Thyroid gland (tissue), 4 donors: ENCODE measurements at regions not wholly inside any gene's neighbourhood (a gene's known extent, or its start where the extent isn't known, plus 50 kb on each side); places are given as distances from the start of the nearest gene placed in this dataset.
A peak's percentile ranks its signal among the peaks of the same experiment; 100 is the strongest.
"Not testable (repeated sequence)": the region's sequence is repeated elsewhere in the genome, so short reads cannot be mapped to it uniquely, and the experiment has no call there.

Experiments used
- DNase-seq, 2 donors: peaks; one replicate each; pipeline ENCODE4 v3.0.0-alpha.2; 2019
- H3K27ac ChIP-seq, 3 donors: fragments of 200-600 bp; sonication (generic); 1 replicate in 2 of 3; 2 replicates in 1 of 3; pipeline ENCODE4 v1.5.1; 2016 to 2019; ENCODE audit warnings: mild to moderate bottlenecking in 1 of 3, moderate library complexity in 1 of 3
- H3K27me3 ChIP-seq: fragments of 200-600 bp; sonication (generic); one replicate; pipeline ENCODE4 v1.5.1; 2019
- H3K36me3 ChIP-seq, 2 donors: fragments of 200-600 bp; sonication (generic); one replicate each; pipeline ENCODE4 v1.5.1; 2016 to 2019
- H3K4me1 ChIP-seq, 2 donors: fragments of 200-600 bp; sonication (generic); one replicate each; pipeline ENCODE4 v1.5.1; 2017 to 2019
- H3K4me3 ChIP-seq, 3 donors: fragments of 200-600 bp; sonication (generic); replicated peaks in 1 of 3; 1 replicate in 2 of 3; 2 replicates in 1 of 3; pipeline ENCODE4 v1.5.1; 2016; ENCODE audit warnings: mild to moderate bottlenecking in 1 of 3
- H3K9me3 ChIP-seq: fragments of 200-600 bp; sonication (generic); one replicate; pipeline ENCODE4 v1.5.1; 2017
- CTCF ChIP-seq, 6 experiments: fragments of 200-600 bp in 3 of 6; fragments of 450-650 bp in 3 of 6; sonication (generic) in 3 of 6; IDR thresholded peaks; one replicate each; pipeline ENCODE4 v1.5.1; 2016 to 2019; ENCODE audit warnings: antibody characterized with exemption in 6 of 6, mild to moderate bottlenecking in 2 of 6, inconsistent platforms in 1 of 6, moderate library complexity in 1 of 6
- POLR2A ChIP-seq, 2 donors: fragments of 450-650 bp; IDR thresholded peaks; one replicate each; pipeline ENCODE4 v1.6.1; 2017; ENCODE audit warnings: antibody characterized with exemption in 2 of 2, mild to moderate bottlenecking in 2 of 2, moderate library complexity in 1 of 2
- WGBS, 2 donors: methylation state at CpG; one replicate each; pipeline ENCODE4 v1.1.5; 2017; 5-methylcytosine and 5-hydroxymethylcytosine counted together
- intact Hi-C: fragments of 100-400 bp; cut with DNase I; formaldehyde crosslinking; loops from one replicate; pipeline ENCODE4 v1.15.1; 2023

GRCh38 chr20:25853718-25854388 is 157.2 kb upstream of the ZNF337 start:
- H3K4me1 ChIP-seq, H3K9me3 ChIP-seq, H3K36me3 ChIP-seq, H3K27me3 ChIP-seq, intact Hi-C loops: not testable (repeated sequence)
- H3K27ac ChIP-seq, result peak overlapping the region; percentile 52 to 62 (median 59)
- TF ChIP-seq POLR2A (IDR thresholded peaks at IDR 0.05), result peak in 1 of 2 donors; percentile 58
- WGBS, 2 donors, result 3 to 5% methylated on average over 19 to 29 of the region's 55 CpGs
- peak; percentile 87 to 90 for DNase-seq
- H3K4me3 ChIP-seq, result peak overlapping the region in 2 of 3 donors; percentile 49 to 95

- H3K4me1 ChIP-seq, intact Hi-C loops, H3K27me3 ChIP-seq, H3K9me3 ChIP-seq, H3K36me3 ChIP-seq: not testable (repeated sequence)
- Histone ChIP-seq H3K27ac (peak overlapping the region in 2 of 3 donors; percentile 59 to 62), H3K4me3 (peak overlapping the region in 2 of 3 donors; percentile 49 to 95)
- peak; percentile 47 to 49 for DNase-seq
- WGBS, 2 donors, result 60 to 65% methylated on average over 31 of the region's 31 CpGs
Observed at GRCh38 chr20:25852968-25853717, 156.5 kb upstream of the ZNF337 start.

- H3K27me3 ChIP-seq, H3K4me3 ChIP-seq, DNase-seq, H3K4me1 ChIP-seq, intact Hi-C loops, H3K36me3 ChIP-seq, H3K27ac ChIP-seq, H3K9me3 ChIP-seq: not testable (repeated sequence)
- WGBS, 2 donors, result 59 to 66% methylated on average over 4 of the region's 4 CpGs
Observed at GRCh38 chr20:25850133-25850532, 153.5 kb upstream of the ZNF337 start.

GRCh38 chr20:25848222-25848621 is 151.6 kb upstream of the ZNF337 start:
- no peak for DNase-seq
- H3K4me3 ChIP-seq, result no peak overlapping the region
- no peak overlapping the region for H3K27ac ChIP-seq
- H3K4me1 ChIP-seq, result peaks cover 0 to 3% of the 10 kb centered on the region in 2 donors
- intact Hi-C loops, result no loop called here
- 97 to 98% methylated on average over 5 to 7 of the region's 7 CpGs for WGBS, 2 donors
- TF ChIP-seq CTCF (IDR thresholded peaks at IDR 0.05) (no peak), POLR2A (IDR thresholded peaks at IDR 0.05) (no peak)
- no peaks in the 10 kb centered on the region for H3K27me3 ChIP-seq
- H3K9me3 ChIP-seq, result no peaks in the 10 kb centered on the region
- H3K36me3 ChIP-seq, result no peaks in the 10 kb centered on the region

GRCh38 chr20:25844640-25845039 is 148.0 kb upstream of the ZNF337 start:
- H3K27me3 ChIP-seq, H3K36me3 ChIP-seq, H3K4me1 ChIP-seq, H3K9me3 ChIP-seq, intact Hi-C loops, H3K27ac ChIP-seq, H3K4me3 ChIP-seq, DNase-seq: not testable (repeated sequence)
- WGBS, 2 donors, result no CpG with 5 or more reads among the region's 9 CpGs

GRCh38 chr20:25813511-25813910 is 116.9 kb upstream of the ZNF337 start:
- WGBS, 2 donors, result no CpG with 5 or more reads among the region's 5 CpGs
- H3K27me3 ChIP-seq, H3K4me3 ChIP-seq, H3K9me3 ChIP-seq, DNase-seq, H3K4me1 ChIP-seq, H3K27ac ChIP-seq, intact Hi-C loops, H3K36me3 ChIP-seq: not testable (repeated sequence)

- H3K27me3 ChIP-seq, H3K27ac ChIP-seq, H3K36me3 ChIP-seq, H3K4me3 ChIP-seq, intact Hi-C loops, H3K4me1 ChIP-seq, DNase-seq, H3K9me3 ChIP-seq: not testable (repeated sequence)
- WGBS, 2 donors, result no CpG with 5 or more reads among the region's 45 CpGs
Observed at GRCh38 chr20:25798174-25798993, 101.7 kb upstream of the ZNF337 start.

GRCh38 chr20:25797062-25797461 is 100.4 kb upstream of the ZNF337 start:
- DNase-seq, H3K9me3 ChIP-seq, intact Hi-C loops, H3K4me3 ChIP-seq, H3K36me3 ChIP-seq, H3K4me1 ChIP-seq, H3K27ac ChIP-seq, H3K27me3 ChIP-seq: not testable (repeated sequence)
- WGBS, 2 donors, result no CpG with 5 or more reads among the region's 10 CpGs

- intact Hi-C loops, H3K27ac ChIP-seq, H3K9me3 ChIP-seq, H3K4me3 ChIP-seq, H3K27me3 ChIP-seq, H3K4me1 ChIP-seq, H3K36me3 ChIP-seq, DNase-seq: not testable (repeated sequence)
- 86 to 90% methylated on average over 3 of the region's 3 CpGs for WGBS, 2 donors
Observed at GRCh38 chr20:25777241-25777640, 80.6 kb upstream of the ZNF337 start.

- H3K9me3 ChIP-seq, DNase-seq, H3K36me3 ChIP-seq, H3K4me1 ChIP-seq, H3K4me3 ChIP-seq, H3K27me3 ChIP-seq, H3K27ac ChIP-seq, intact Hi-C loops: not testable (repeated sequence)
- WGBS, 2 donors, result 79 to 91% methylated on average over 16 to 23 of the region's 24 CpGs
Observed at GRCh38 chr20:25774711-25775110, 78.1 kb upstream of the ZNF337 start.

- H3K36me3 ChIP-seq, H3K4me1 ChIP-seq, H3K4me3 ChIP-seq, H3K27me3 ChIP-seq, H3K9me3 ChIP-seq, H3K27ac ChIP-seq, intact Hi-C loops, DNase-seq: not testable (repeated sequence)
- 91 to 94% methylated on average over 9 to 13 of the region's 18 CpGs for WGBS, 2 donors
Observed at GRCh38 chr20:25774203-25774602, 77.5 kb upstream of the ZNF337 start.
